ENCODE measurements at regions not wholly inside any gene's neighbourhood (a gene's known extent, or its start where the extent isn't known, plus 50 kb on each side); places are given as distances from the start of the nearest gene placed in this dataset.

DNA sequence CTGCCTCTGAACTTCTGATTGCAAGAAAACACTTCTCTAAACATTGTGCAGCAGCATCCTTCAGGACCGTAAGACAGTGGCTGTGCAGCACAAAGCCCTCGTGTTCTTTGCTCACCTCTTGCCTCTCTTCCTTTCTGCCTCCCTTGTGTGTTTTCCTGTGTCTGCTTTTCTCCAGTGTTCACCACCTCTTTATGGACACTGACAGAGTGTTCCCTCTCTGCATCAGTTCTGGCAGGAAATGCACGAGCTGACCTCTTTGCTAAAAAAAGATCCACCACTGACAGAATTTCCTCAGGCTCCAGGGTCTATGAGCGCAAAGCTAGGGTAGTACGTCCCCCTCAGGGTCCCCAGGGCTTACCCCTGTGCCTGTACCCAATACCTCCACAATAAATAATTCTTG, 74.3 kb downstream of the C5orf15 start:
- Histone ChIP-seq H3K36me3 (ENCODE audit: control insufficient read depth in 2 of 2, insufficient read depth in 2 of 2, low read length in 1 of 2) (no peaks in the 10 kb centered on the region), H3K4me3 (no peak overlapping the region), H3K4me1 (ENCODE audit: control insufficient read depth, insufficient read depth, low read length) (0 out of 2 replicates have a peak, but pooled peaks cover 3% of the 10 kb centered on the region), H3K9ac (ENCODE audit: control insufficient read depth, insufficient read depth, low read length) (no peak overlapping the region), H3K27me3 (replicated peaks in 1 of 2; ENCODE audit: control insufficient read depth in 2 of 2, insufficient read depth in 2 of 2, low read length in 1 of 2) (no peaks in the 10 kb centered on the region), H4K20me1 (ENCODE audit: control insufficient read depth, insufficient read depth) (no peaks in the 10 kb centered on the region), H2AFZ (ENCODE audit: control insufficient read depth, low read depth, low read length) (no peak overlapping the region), H3K27ac (ENCODE audit: control insufficient read depth, insufficient read depth) (no peak overlapping the region), H3K4me2 (ENCODE audit: control insufficient read depth, insufficient read depth) (no peak overlapping the region), H3K79me2 (ENCODE audit: control insufficient read depth, insufficient read depth, low read length) (no peaks in the 10 kb centered on the region), H3K9me3 (replicated peaks; ENCODE audit: control insufficient read depth, insufficient read depth, low read length) (no peaks in the 10 kb centered on the region)
- DNase-seq (ENCODE audit: low read depth, low spot score) (no peak), FAIRE-seq (no peak), ATAC-seq (no peak)
- intact Hi-C loops (cut with micrococcal nuclease; ENCODE audit: unreplicated experiment): no loop called here
- 34% methylated on average over 5 of the region's 5 CpGs for WGBS (ENCODE audit: insufficient coverage, insufficient replicate concordance, low lambda C conversion rate, missing lambda C conversion rate)
- SMC1A ChIA-PET (ENCODE audit: uncharacterized antibody, unreplicated experiment): interaction anchor here (1.1 to 1.2 kb wide), 3 partner anchors 51 to 84 kb away, joined by 3 to 4 read pairs (median 3); no protein-coding TSS in a partner anchor
- TF ChIP-seq RUNX3 (IDR thresholded peaks at IDR 0.05; ENCODE audit: low read length): no peak
- TF ChIP-seq, protein P1, sequence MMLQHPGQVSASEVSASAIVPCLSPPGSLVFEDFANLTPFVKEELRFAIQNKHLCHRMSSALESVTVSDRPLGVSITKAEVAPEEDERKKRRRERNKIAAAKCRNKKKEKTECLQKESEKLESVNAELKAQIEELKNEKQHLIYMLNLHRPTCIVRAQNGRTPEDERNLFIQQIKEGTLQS (IDR thresholded peaks at IDR 0.05; ENCODE audit: borderline replicate concordance, extremely low read depth, low read depth, low read length): no peak
- no peak for TF ChIP-seq MTA2 (IDR thresholded peaks at IDR 0.05; ENCODE audit: low read depth)
- TF ChIP-seq, protein P2, sequence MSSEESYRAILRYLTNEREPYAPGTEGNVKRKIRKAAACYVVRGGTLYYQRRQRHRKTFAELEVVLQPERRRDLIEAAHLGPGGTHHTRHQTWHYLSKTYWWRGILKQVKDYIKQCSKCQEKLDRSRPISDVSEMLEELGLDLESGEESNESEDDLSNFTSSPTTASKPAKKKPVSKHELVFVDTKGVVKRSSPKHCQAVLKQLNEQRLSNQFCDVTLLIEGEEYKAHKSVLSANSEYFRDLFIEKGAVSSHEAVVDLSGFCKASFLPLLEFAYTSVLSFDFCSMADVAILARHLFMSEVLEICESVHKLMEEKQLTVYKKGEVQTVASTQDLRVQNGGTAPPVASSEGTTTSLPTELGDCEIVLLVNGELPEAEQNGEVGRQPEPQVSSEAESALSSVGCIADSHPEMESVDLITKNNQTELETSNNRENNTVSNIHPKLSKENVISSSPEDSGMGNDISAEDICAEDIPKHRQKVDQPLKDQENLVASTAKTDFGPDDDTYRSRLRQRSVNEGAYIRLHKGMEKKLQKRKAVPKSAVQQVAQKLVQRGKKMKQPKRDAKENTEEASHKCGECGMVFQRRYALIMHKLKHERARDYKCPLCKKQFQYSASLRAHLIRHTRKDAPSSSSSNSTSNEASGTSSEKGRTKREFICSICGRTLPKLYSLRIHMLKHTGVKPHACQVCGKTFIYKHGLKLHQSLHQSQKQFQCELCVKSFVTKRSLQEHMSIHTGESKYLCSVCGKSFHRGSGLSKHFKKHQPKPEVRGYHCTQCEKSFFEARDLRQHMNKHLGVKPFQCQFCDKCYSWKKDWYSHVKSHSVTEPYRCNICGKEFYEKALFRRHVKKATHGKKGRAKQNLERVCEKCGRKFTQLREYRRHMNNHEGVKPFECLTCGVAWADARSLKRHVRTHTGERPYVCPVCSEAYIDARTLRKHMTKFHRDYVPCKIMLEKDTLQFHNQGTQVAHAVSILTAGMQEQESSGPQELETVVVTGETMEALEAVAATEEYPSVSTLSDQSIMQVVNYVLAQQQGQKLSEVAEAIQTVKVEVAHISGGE (CRISPR knock-in tag; IDR thresholded peaks at IDR 0.05): no peak
- TF ChIP-seq RELA (IDR thresholded peaks at IDR 0.05; ENCODE audit: borderline replicate concordance, partially characterized antibody): no peak
- no peak for TF ChIP-seq RFX5 (IDR thresholded peaks at IDR 0.05; ENCODE audit: low read depth, low read length)
- TF ChIP-seq POLR2AphosphoS5 (IDR thresholded peaks at IDR 0.05; ENCODE audit: low read length): no peak
- TF ChIP-seq, protein P3, sequence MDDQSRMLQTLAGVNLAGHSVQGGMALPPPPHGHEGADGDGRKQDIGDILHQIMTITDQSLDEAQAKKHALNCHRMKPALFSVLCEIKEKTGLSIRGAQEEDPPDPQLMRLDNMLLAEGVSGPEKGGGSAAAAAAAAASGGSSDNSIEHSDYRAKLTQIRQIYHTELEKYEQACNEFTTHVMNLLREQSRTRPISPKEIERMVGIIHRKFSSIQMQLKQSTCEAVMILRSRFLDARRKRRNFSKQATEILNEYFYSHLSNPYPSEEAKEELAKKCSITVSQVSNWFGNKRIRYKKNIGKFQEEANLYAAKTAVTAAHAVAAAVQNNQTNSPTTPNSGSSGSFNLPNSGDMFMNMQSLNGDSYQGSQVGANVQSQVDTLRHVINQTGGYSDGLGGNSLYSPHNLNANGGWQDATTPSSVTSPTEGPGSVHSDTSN (IDR thresholded peaks at IDR 0.05; ENCODE audit: insufficient replicate concordance, low read depth, low read length): no peak
- TF ChIP-seq, protein P4, sequence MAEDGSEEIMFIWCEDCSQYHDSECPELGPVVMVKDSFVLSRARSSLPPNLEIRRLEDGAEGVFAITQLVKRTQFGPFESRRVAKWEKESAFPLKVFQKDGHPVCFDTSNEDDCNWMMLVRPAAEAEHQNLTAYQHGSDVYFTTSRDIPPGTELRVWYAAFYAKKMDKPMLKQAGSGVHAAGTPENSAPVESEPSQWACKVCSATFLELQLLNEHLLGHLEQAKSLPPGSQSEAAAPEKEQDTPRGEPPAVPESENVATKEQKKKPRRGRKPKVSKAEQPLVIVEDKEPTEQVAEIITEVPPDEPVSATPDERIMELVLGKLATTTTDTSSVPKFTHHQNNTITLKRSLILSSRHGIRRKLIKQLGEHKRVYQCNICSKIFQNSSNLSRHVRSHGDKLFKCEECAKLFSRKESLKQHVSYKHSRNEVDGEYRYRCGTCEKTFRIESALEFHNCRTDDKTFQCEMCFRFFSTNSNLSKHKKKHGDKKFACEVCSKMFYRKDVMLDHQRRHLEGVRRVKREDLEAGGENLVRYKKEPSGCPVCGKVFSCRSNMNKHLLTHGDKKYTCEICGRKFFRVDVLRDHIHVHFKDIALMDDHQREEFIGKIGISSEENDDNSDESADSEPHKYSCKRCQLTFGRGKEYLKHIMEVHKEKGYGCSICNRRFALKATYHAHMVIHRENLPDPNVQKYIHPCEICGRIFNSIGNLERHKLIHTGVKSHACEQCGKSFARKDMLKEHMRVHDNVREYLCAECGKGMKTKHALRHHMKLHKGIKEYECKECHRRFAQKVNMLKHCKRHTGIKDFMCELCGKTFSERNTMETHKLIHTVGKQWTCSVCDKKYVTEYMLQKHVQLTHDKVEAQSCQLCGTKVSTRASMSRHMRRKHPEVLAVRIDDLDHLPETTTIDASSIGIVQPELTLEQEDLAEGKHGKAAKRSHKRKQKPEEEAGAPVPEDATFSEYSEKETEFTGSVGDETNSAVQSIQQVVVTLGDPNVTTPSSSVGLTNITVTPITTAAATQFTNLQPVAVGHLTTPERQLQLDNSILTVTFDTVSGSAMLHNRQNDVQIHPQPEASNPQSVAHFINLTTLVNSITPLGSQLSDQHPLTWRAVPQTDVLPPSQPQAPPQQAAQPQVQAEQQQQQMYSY (CRISPR knock-in tag; IDR thresholded peaks at IDR 0.05): no peak
- CTCF ChIA-PET: interaction anchor here (0.7 to 2.5 kb wide), 5 partner anchors 11 to 471 kb away, joined by 3 to 9 read pairs (median 3); no protein-coding TSS in a partner anchor
- RAD21 ChIA-PET (ENCODE audit: unreplicated experiment): interaction anchor here (1.5 to 1.6 kb wide), 2 partner anchors 24 to 340 kb away, joined by 4 to 7 read pairs; no protein-coding TSS in a partner anchor
- in situ Hi-C loops (cut with MboI): no loop called here
- POLR2A ChIA-PET: no interaction called here
- no TSS peak for BruUV-seq (replicated peaks)
